ENCODE measurements at regions not wholly inside any gene's neighbourhood (a gene's known extent, or its start where the extent isn't known, plus 50 kb on each side); places are given as distances from the start of the nearest gene placed in this dataset.

DNA sequence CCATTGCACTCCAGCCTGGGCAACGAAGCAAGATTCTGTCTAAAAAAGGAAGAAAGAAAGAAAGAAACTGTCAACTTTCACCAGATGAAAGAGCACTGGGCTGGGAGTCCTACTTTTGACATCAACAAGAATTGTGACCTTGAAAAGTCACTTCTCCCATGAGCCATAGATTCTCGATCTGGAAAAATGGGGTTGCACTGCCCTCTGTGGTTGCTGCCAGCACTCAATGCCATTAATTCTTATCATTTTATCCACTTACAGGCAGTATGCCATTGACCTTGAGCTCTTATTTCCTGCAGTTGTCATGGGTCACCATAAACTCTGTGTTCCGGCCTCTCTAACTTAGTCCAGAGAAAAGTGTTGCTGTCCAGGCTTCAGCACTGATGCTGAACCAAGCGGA, 137.2 kb downstream of the NOC3L start (continued):
- TF ChIP-seq, protein P1, sequence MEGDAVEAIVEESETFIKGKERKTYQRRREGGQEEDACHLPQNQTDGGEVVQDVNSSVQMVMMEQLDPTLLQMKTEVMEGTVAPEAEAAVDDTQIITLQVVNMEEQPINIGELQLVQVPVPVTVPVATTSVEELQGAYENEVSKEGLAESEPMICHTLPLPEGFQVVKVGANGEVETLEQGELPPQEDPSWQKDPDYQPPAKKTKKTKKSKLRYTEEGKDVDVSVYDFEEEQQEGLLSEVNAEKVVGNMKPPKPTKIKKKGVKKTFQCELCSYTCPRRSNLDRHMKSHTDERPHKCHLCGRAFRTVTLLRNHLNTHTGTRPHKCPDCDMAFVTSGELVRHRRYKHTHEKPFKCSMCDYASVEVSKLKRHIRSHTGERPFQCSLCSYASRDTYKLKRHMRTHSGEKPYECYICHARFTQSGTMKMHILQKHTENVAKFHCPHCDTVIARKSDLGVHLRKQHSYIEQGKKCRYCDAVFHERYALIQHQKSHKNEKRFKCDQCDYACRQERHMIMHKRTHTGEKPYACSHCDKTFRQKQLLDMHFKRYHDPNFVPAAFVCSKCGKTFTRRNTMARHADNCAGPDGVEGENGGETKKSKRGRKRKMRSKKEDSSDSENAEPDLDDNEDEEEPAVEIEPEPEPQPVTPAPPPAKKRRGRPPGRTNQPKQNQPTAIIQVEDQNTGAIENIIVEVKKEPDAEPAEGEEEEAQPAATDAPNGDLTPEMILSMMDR (IDR thresholded peaks at IDR 0.05; ENCODE audit: control extremely low read depth in 1 of 3, insufficient read depth in 1 of 3, low read depth in 1 of 3, low read length in 3 of 3): peak; percentile 3 to 70 (median 57)
- TF ChIP-seq RAD21 (IDR thresholded peaks at IDR 0.05 in 1 of 2, conservative IDR thresholded peaks at IDR 0.05 in 1 of 2; ENCODE audit: low read depth in 2 of 2, low read length in 2 of 2) (peak; percentile 78 to 82), KDM1A (IDR thresholded peaks at IDR 0.05; ENCODE audit: borderline replicate concordance, low read length) (peak; percentile 57; the same call in 1 of the 2 replicates)

Measured in H1 (cell line).